ENCODE measurements at regions not wholly inside any gene's neighbourhood (a gene's known extent, or its start where the extent isn't known, plus 50 kb on each side); places are given as distances from the start of the nearest gene placed in this dataset.
A peak's percentile ranks its signal among the peaks of the same experiment; 100 is the strongest.

- H3K9me3 ChIP-seq = no peaks in the 10 kb centered on the region
- no peaks in the 10 kb centered on the region for H3K4me1 ChIP-seq
- TF ChIP-seq POLR2A (IDR thresholded peaks at IDR 0.05) (no peak), CTCF (IDR thresholded peaks at IDR 0.05) (no peak), EP300 (IDR thresholded peaks at IDR 0.05) (no peak)
- H3K27ac ChIP-seq = peak overlapping the region in 1 of 4 donors; percentile 69
- no peaks in the 10 kb centered on the region for H3K36me3 ChIP-seq
- DNase-seq (ENCODE audit: low spot score in 2 of 2) = no peak
- 46 to 48% methylated on average over 16 of the region's 16 CpGs for WGBS, 2 donors
- no peaks in the 10 kb centered on the region for H3K27me3 ChIP-seq
- no peak overlapping the region for H3K4me3 ChIP-seq
These were observed 281.7 kb upstream of the ZFHX3 start for GRCh38 chr16:73329358-73330286.

GRCh38 chr16:73326770-73327470 is 279.0 kb upstream of the ZFHX3 start:
- Histone ChIP-seq H3K9me3 (no peaks in the 10 kb centered on the region), H3K36me3 (no peaks in the 10 kb centered on the region), H3K4me1 (no peaks in the 10 kb centered on the region), H3K27me3 (no peaks in the 10 kb centered on the region), H3K4me3 (no peak overlapping the region), H3K27ac (no peak overlapping the region)
- 46 to 61% methylated on average over 5 of the region's 5 CpGs for WGBS, 2 donors
- no peak for DNase-seq (ENCODE audit: low spot score in 2 of 2)
- TF ChIP-seq EP300 (IDR thresholded peaks at IDR 0.05) (no peak), CTCF (IDR thresholded peaks at IDR 0.05) (no peak), POLR2A (IDR thresholded peaks at IDR 0.05) (no peak)

GRCh38 chr16:73326221-73326620 is 278.3 kb upstream of the ZFHX3 start:
- WGBS, 2 donors = 87 to 88% methylated on average over 7 of the region's 7 CpGs
- no peak for DNase-seq (ENCODE audit: low spot score in 2 of 2)
- H3K4me3 ChIP-seq = no peak overlapping the region
- H3K9me3 ChIP-seq = no peaks in the 10 kb centered on the region
- TF ChIP-seq CTCF (IDR thresholded peaks at IDR 0.05) (no peak), EP300 (IDR thresholded peaks at IDR 0.05) (no peak), POLR2A (IDR thresholded peaks at IDR 0.05) (no peak)
- H3K36me3 ChIP-seq = no peaks in the 10 kb centered on the region
- no peaks in the 10 kb centered on the region for H3K4me1 ChIP-seq
- no peak overlapping the region for H3K27ac ChIP-seq
- H3K27me3 ChIP-seq = no peaks in the 10 kb centered on the region

GRCh38 chr16:73323880-73324279 is 276.0 kb upstream of the ZFHX3 start:
- peak; percentile 14 to 19 for DNase-seq (ENCODE audit: low spot score in 2 of 2)
- TF ChIP-seq CTCF (IDR thresholded peaks at IDR 0.05) (no peak), POLR2A (IDR thresholded peaks at IDR 0.05) (no peak), EP300 (IDR thresholded peaks at IDR 0.05) (no peak)
- no peaks in the 10 kb centered on the region for H3K4me1 ChIP-seq
- H3K27me3 ChIP-seq = no peaks in the 10 kb centered on the region
- H3K27ac ChIP-seq = no peak overlapping the region
- 67 to 73% methylated on average over 1 of the region's 1 CpG for WGBS, 2 donors
- no peaks in the 10 kb centered on the region for H3K9me3 ChIP-seq
- H3K36me3 ChIP-seq = no peaks in the 10 kb centered on the region
- no peak overlapping the region for H3K4me3 ChIP-seq

- no peak overlapping the region for H3K4me3 ChIP-seq
- no peak for TF ChIP-seq POLR2A (IDR thresholded peaks at IDR 0.05)
- no peak for TF ChIP-seq CTCF (IDR thresholded peaks at IDR 0.05)
- TF ChIP-seq EP300 (IDR thresholded peaks at IDR 0.05) = no peak
- H3K4me1 ChIP-seq = no peaks in the 10 kb centered on the region
- H3K9me3 ChIP-seq = no peaks in the 10 kb centered on the region
- WGBS, 2 donors = 54 to 59% methylated on average over 4 of the region's 4 CpGs
- DNase-seq (ENCODE audit: low spot score in 2 of 2) = no peak
- H3K27me3 ChIP-seq = no peaks in the 10 kb centered on the region
- H3K36me3 ChIP-seq = no peaks in the 10 kb centered on the region
- H3K27ac ChIP-seq = no peak overlapping the region
These were observed 274.9 kb upstream of the ZFHX3 start for GRCh38 chr16:73322856-73323255.

Data from tibial nerve (tissue), 4 donors.